ENCODE measurements at regions not wholly inside any gene's neighbourhood (a gene's known extent, or its start where the extent isn't known, plus 50 kb on each side); places are given as distances from the start of the nearest gene placed in this dataset.
"Not testable (repeated sequence)": the region's sequence is repeated elsewhere in the genome, so short reads cannot be mapped to it uniquely, and the experiment has no call there.

DNA sequence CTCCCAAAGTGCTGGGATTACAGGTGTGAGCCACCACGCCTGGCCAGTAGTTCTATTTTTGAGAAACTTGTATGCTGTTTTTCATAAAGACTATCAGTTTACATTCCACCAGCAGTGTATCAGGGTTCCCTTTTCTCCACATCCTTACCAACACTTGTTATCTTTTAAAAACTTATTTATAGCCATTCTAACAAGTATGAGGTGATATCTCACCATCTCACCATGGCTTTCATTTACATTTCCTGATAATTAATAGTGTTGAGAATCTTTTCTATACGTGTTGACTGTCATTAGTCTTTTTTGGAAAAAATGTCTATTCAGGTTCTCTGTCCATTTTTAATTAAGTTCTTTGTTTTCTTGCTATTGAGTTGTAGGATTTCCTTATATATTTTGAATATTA lies 416.1 kb downstream of the NEBL start:
- no peak overlapping the region for H3K18ac ChIP-seq (ENCODE audit: low read length)
- no peaks in the 10 kb centered on the region for H3K36me3 ChIP-seq (replicated peaks in 1 of 2; ENCODE audit: control insufficient read depth in 2 of 2, insufficient read depth in 2 of 2, low read length in 2 of 2)
- H3K9me3 ChIP-seq (replicated peaks in 1 of 2; ENCODE audit: control insufficient read depth in 2 of 2, insufficient read depth in 1 of 2, low read depth in 1 of 2, low read length in 2 of 2) = peaks cover 2 to 7% of the 10 kb centered on the region in 2 donors
- no peak overlapping the region for H4K8ac ChIP-seq (ENCODE audit: low read depth, low read length)
- no peak overlapping the region for H3K4ac ChIP-seq (ENCODE audit: low read length)
- no peak overlapping the region for H2BK12ac ChIP-seq (ENCODE audit: low read length)
- no peak overlapping the region for H3K4me2 ChIP-seq (ENCODE audit: insufficient read depth, low read length, poor library complexity, severe bottlenecking)
- H3K14ac ChIP-seq (ENCODE audit: low read length) = no peak overlapping the region
- H3K27me3 ChIP-seq (ENCODE audit: control insufficient read depth in 3 of 3, insufficient read depth in 3 of 3, low read depth in 1 of 3, low read length in 3 of 3) = no peaks in the 10 kb centered on the region
- H2BK5ac ChIP-seq (ENCODE audit: low read length) = no peak overlapping the region
- H3K23ac ChIP-seq (ENCODE audit: low read depth, low read length, poor library complexity) = no peak overlapping the region
- WGBS, 2 donors (ENCODE audit: extremely low coverage in 2 of 2, insufficient read length in 2 of 2, insufficient replicate concordance in 1 of 2) = no CpG with 5 or more reads among the region's 2 CpGs
- no peaks in the 10 kb centered on the region for H3K79me1 ChIP-seq (ENCODE audit: low read depth, low read length)
- no peaks in the 10 kb centered on the region for H3K4me1 ChIP-seq (ENCODE audit: control insufficient read depth in 2 of 2, insufficient read depth in 1 of 2, low read depth in 1 of 2, low read length in 2 of 2)
- no peak overlapping the region for H3K4me3 ChIP-seq (ENCODE audit: low read length in 2 of 2)
- no peak overlapping the region for H4K91ac ChIP-seq (ENCODE audit: low read depth, low read length, poor library complexity)
- H3K27ac ChIP-seq (replicated peaks; ENCODE audit: low read length) = no peak overlapping the region
- H2AFZ ChIP-seq (ENCODE audit: low read length) = no peak overlapping the region
- DNase-seq (ENCODE audit: low spot score) = no peak
- H3K9ac ChIP-seq (ENCODE audit: low read depth, low read length, poor library complexity) = no peak overlapping the region
- H2BK15ac ChIP-seq (ENCODE audit: low read length) = no peak overlapping the region
- H2BK120ac ChIP-seq (ENCODE audit: low read depth, low read length) = no peak overlapping the region
- no peak overlapping the region for H2AK5ac ChIP-seq (ENCODE audit: low read depth, low read length)

DNA sequence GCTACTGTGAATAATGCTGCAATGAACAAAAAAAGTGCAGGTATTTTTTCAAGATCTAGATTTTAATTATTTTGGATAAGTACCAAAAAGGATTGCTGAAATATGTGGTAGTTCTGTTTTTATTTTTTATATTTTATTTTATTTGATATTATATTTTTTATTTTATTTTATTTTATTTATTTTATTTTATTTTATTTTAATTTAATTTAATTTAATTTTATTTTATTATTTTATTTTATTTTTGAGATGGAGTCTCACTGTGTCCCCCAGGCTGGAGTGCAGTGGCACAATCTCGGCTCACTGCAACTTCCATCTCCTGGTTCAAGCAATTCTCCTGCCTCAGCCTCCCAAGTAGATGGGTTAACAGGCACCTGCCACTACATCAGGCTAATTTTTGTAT lies 416.5 kb downstream of the NEBL start:
- H2BK15ac ChIP-seq (ENCODE audit: low read length); H3K4me1 ChIP-seq (ENCODE audit: control insufficient read depth in 2 of 2, insufficient read depth in 1 of 2, low read depth in 1 of 2, low read length in 2 of 2); H2BK12ac ChIP-seq (ENCODE audit: low read length); H3K4me3 ChIP-seq (ENCODE audit: low read length in 2 of 2); H3K9me3 ChIP-seq (replicated peaks in 1 of 2; ENCODE audit: control insufficient read depth in 2 of 2, insufficient read depth in 1 of 2, low read depth in 1 of 2, low read length in 2 of 2); H3K4me2 ChIP-seq (ENCODE audit: insufficient read depth, low read length, poor library complexity, severe bottlenecking); H4K8ac ChIP-seq (ENCODE audit: low read depth, low read length); DNase-seq (ENCODE audit: low spot score); H3K4ac ChIP-seq (ENCODE audit: low read length); H3K27me3 ChIP-seq (ENCODE audit: control insufficient read depth in 3 of 3, insufficient read depth in 3 of 3, low read depth in 1 of 3, low read length in 3 of 3); H3K79me1 ChIP-seq (ENCODE audit: low read depth, low read length); H3K27ac ChIP-seq (replicated peaks; ENCODE audit: low read length); H3K36me3 ChIP-seq (replicated peaks in 1 of 2; ENCODE audit: control insufficient read depth in 2 of 2, insufficient read depth in 2 of 2, low read length in 2 of 2); H2AFZ ChIP-seq (ENCODE audit: low read length); H2AK5ac ChIP-seq (ENCODE audit: low read depth, low read length); H2BK120ac ChIP-seq (ENCODE audit: low read depth, low read length); H3K23ac ChIP-seq (ENCODE audit: low read depth, low read length, poor library complexity); H3K9ac ChIP-seq (ENCODE audit: low read depth, low read length, poor library complexity); H3K18ac ChIP-seq (ENCODE audit: low read length); H2BK5ac ChIP-seq (ENCODE audit: low read length); H3K14ac ChIP-seq (ENCODE audit: low read length); H4K91ac ChIP-seq (ENCODE audit: low read depth, low read length, poor library complexity): not testable (repeated sequence)
- no CpG with 5 or more reads among the region's 1 CpG for WGBS, 2 donors (ENCODE audit: extremely low coverage in 2 of 2, insufficient read length in 2 of 2, insufficient replicate concordance in 1 of 2)

DNA sequence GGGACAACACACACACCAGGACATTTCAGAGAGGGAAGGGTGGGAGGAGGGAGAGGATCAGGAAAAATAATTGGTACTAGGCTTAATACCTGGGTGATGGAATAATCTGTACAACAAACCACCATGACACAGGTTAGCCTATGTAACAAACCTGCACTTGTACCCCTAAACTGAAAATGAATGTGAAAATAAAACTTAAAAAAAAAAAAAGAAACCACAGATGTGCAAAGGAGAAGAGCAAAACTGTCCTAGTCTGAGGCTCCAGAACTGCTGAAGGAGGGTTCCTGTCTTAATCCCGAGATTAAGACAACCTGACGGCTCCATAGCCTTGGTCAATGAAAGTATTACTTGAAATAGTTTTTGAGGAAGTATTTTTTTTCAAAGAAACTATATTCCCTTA lies 423.0 kb downstream of the NEBL start:
- Histone ChIP-seq H4K91ac (ENCODE audit: low read depth, low read length, poor library complexity) (no peak overlapping the region), H4K8ac (ENCODE audit: low read depth, low read length) (no peak overlapping the region), H2BK15ac (ENCODE audit: low read length) (no peak overlapping the region), H2AK5ac (ENCODE audit: low read depth, low read length) (no peak overlapping the region), H3K79me1 (ENCODE audit: low read depth, low read length) (no peaks in the 10 kb centered on the region), H3K9me3 (replicated peaks in 1 of 2; ENCODE audit: control insufficient read depth in 2 of 2, insufficient read depth in 1 of 2, low read depth in 1 of 2, low read length in 2 of 2) (no peaks in the 10 kb centered on the region), H3K27ac (replicated peaks; ENCODE audit: low read length) (no peak overlapping the region), H2BK12ac (ENCODE audit: low read length) (no peak overlapping the region), H3K27me3 (ENCODE audit: control insufficient read depth in 3 of 3, insufficient read depth in 3 of 3, low read depth in 1 of 3, low read length in 3 of 3) (no peaks in the 10 kb centered on the region), H2BK5ac (ENCODE audit: low read length) (no peak overlapping the region), H3K4me1 (ENCODE audit: control insufficient read depth in 2 of 2, insufficient read depth in 1 of 2, low read depth in 1 of 2, low read length in 2 of 2) (peaks cover 0 to 9% of the 10 kb centered on the region in 2 donors), H3K18ac (ENCODE audit: low read length) (no peak overlapping the region), H3K4me2 (ENCODE audit: insufficient read depth, low read length, poor library complexity, severe bottlenecking) (no peak overlapping the region), H3K4ac (ENCODE audit: low read length) (no peak overlapping the region), H3K4me3 (ENCODE audit: low read length in 2 of 2) (no peak overlapping the region), H3K36me3 (replicated peaks in 1 of 2; ENCODE audit: control insufficient read depth in 2 of 2, insufficient read depth in 2 of 2, low read length in 2 of 2) (no peaks in the 10 kb centered on the region), H3K9ac (ENCODE audit: low read depth, low read length, poor library complexity) (no peak overlapping the region), H3K14ac (ENCODE audit: low read length) (no peak overlapping the region), H2AFZ (ENCODE audit: low read length) (no peak overlapping the region), H2BK120ac (ENCODE audit: low read depth, low read length) (no peak overlapping the region), H3K23ac (ENCODE audit: low read depth, low read length, poor library complexity) (no peak overlapping the region)
- no peak for DNase-seq (ENCODE audit: low spot score)
- WGBS, 2 donors (ENCODE audit: extremely low coverage in 2 of 2, insufficient read length in 2 of 2, insufficient replicate concordance in 1 of 2) = no CpG with 5 or more reads among the region's 2 CpGs

DNA sequence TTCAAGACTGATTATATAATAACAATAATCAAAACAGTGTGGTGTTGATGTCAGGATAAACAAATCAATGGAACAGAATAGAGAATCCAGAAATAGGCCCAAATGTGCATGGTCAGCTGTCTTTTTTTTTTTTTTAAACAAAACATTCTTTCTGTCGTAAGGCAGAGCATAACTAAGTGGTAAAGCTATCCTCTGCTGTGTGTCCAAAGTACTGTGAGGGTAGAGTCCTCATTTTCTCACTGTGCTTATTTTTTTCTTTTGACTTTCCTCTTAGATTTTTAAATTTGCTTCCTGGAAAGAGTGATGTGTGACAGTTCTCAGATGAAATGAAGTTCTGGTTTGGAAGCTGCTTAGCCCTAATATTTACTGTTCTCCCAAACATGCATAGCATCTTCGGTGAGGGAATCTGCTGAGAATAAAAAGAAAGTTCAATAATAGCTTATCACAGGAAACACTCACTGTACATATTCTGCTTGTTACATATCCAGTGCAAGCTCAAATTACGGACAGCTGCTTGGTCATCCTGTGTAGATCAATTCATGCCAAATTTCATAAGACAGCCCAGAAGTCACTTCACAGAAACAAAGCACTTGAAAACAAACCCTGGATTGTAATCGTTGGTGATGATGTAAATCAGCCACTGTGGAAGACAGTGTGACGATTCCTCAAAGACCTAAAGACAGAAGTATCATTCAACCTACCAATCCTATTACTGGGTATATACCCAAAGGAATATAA lies 423.9 kb downstream of the NEBL start:
- no peak overlapping the region for H3K4me2 ChIP-seq (ENCODE audit: insufficient read depth, low read length, poor library complexity, severe bottlenecking)
- H4K8ac ChIP-seq (ENCODE audit: low read depth, low read length) = no peak overlapping the region
- no peak overlapping the region for H3K23ac ChIP-seq (ENCODE audit: low read depth, low read length, poor library complexity)
- H2AFZ ChIP-seq (ENCODE audit: low read length) = no peak overlapping the region
- no peaks in the 10 kb centered on the region for H3K27me3 ChIP-seq (ENCODE audit: control insufficient read depth in 3 of 3, insufficient read depth in 3 of 3, low read depth in 1 of 3, low read length in 3 of 3)
- H2BK5ac ChIP-seq (ENCODE audit: low read length) = no peak overlapping the region
- no peak overlapping the region for H3K18ac ChIP-seq (ENCODE audit: low read length)
- no peak overlapping the region for H3K4ac ChIP-seq (ENCODE audit: low read length)
- H4K91ac ChIP-seq (ENCODE audit: low read depth, low read length, poor library complexity) = no peak overlapping the region
- H3K14ac ChIP-seq (ENCODE audit: low read length) = no peak overlapping the region
- no peak overlapping the region for H2BK12ac ChIP-seq (ENCODE audit: low read length)
- H2BK120ac ChIP-seq (ENCODE audit: low read depth, low read length) = no peak overlapping the region
- H2AK5ac ChIP-seq (ENCODE audit: low read depth, low read length) = no peak overlapping the region
- no peak overlapping the region for H3K9ac ChIP-seq (ENCODE audit: low read depth, low read length, poor library complexity)
- H3K36me3 ChIP-seq (replicated peaks in 1 of 2; ENCODE audit: control insufficient read depth in 2 of 2, insufficient read depth in 2 of 2, low read length in 2 of 2) = no peaks in the 10 kb centered on the region
- H3K79me1 ChIP-seq (ENCODE audit: low read depth, low read length) = no peaks in the 10 kb centered on the region
- H3K4me1 ChIP-seq (ENCODE audit: control insufficient read depth in 2 of 2, insufficient read depth in 1 of 2, low read depth in 1 of 2, low read length in 2 of 2) = peaks cover 0 to 9% of the 10 kb centered on the region in 2 donors
- WGBS, 2 donors (ENCODE audit: extremely low coverage in 2 of 2, insufficient read length in 2 of 2, insufficient replicate concordance in 1 of 2) = no CpG with 5 or more reads among the region's 5 CpGs
- H3K27ac ChIP-seq (replicated peaks; ENCODE audit: low read length) = no peak overlapping the region
- H3K4me3 ChIP-seq (ENCODE audit: low read length in 2 of 2) = no peak overlapping the region
- H2BK15ac ChIP-seq (ENCODE audit: low read length) = no peak overlapping the region
- no peaks in the 10 kb centered on the region for H3K9me3 ChIP-seq (replicated peaks in 1 of 2; ENCODE audit: control insufficient read depth in 2 of 2, insufficient read depth in 1 of 2, low read depth in 1 of 2, low read length in 2 of 2)
- no peak for DNase-seq (ENCODE audit: low spot score)

Data from neuronal stem cell (in vitro differentiated cells).